GM12878 (cell line): ENCODE measurements at regions not wholly inside any gene's neighbourhood (a gene's known extent, or its start where the extent isn't known, plus 50 kb on each side); places are given as distances from the start of the nearest gene placed in this dataset.

Experiments
- ATF7 ChIP-seq: fragments of 450-650 bp; IDR thresholded peaks from 2 replicates; pipeline ENCODE4 v1.6.1; 2016; ENCODE audit warnings: low read depth, mild to moderate bottlenecking
- EZH2 ChIP-seq: IDR thresholded peaks from 2 replicates; pipeline ENCODE4 v1.6.1; 2012; ENCODE audit warnings: low read depth, mild to moderate bottlenecking, control low read depth, inconsistent platforms, low read length, borderline replicate concordance; ENCODE audit not compliant: control insufficient read depth
- RFX5 ChIP-seq: IDR thresholded peaks from 2 replicates; pipeline ENCODE4 v1.6.1; 2011; ENCODE audit warnings: low read depth, low read length, improper control_type of control experiment
- WRNIP1 ChIP-seq: IDR thresholded peaks from 2 replicates; pipeline ENCODE4 v1.6.1; 2011; ENCODE audit warnings: low read depth, low read length, improper control_type of control experiment, borderline replicate concordance
- TF ChIP-seq, protein P1 (sequence below): IDR thresholded peaks from 2 replicates; pipeline ENCODE4 v1.6.1; 2012; ENCODE audit warnings: low read depth, low read length, improper control_type of control experiment

DNA sequence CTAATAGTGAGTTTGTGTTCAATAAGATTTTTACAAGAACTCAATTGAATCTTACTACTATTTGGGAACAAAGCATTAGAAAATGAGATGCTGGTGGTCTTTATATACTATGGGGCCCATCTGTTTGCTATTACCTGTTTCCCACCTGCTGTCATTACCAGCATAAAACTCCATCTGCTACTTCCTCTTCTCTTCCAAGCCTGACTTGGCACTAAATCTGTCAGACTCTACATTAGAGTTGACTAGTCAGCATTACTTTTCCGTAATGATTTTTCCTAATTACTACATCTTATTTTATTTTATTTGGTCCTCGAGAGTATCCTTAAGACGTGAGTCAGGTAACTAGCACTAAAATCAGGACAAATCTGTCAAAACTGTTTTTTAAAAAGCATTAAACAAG is 68.1 kb upstream of the KRR1 start:
- no peak for TF ChIP-seq RFX5
- no peak for TF ChIP-seq WRNIP1
- TF ChIP-seq ATF7, result no peak
- no peak for TF ChIP-seq EZH2
- TF ChIP-seq, protein P1, sequence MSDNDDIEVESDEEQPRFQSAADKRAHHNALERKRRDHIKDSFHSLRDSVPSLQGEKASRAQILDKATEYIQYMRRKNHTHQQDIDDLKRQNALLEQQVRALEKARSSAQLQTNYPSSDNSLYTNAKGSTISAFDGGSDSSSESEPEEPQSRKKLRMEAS, result no peak
